ENCODE measurements at regions not wholly inside any gene's neighbourhood (a gene's known extent, or its start where the extent isn't known, plus 50 kb on each side); places are given as distances from the start of the nearest gene placed in this dataset.

GRCh38 chr11:23423656-23424055 lies 563.4 kb upstream of the CCDC179 start:
- no peak for TF ChIP-seq EZH2 (optimal IDR thresholded peaks at IDR 0.05; ENCODE audit: low read depth, low read length)
- no peak for TF ChIP-seq CTCF (IDR thresholded peaks at IDR 0.05; ENCODE audit: low read length)
- no peak for TF ChIP-seq EZH2phosphoT487 (IDR thresholded peaks at IDR 0.05; ENCODE audit: low read length)

Measured in MM.1S (cell line).